ENCODE measurements at regions not wholly inside any gene's neighbourhood (a gene's known extent, or its start where the extent isn't known, plus 50 kb on each side); places are given as distances from the start of the nearest gene placed in this dataset.
A peak's percentile ranks its signal among the peaks of the same experiment; 100 is the strongest.

DNA sequence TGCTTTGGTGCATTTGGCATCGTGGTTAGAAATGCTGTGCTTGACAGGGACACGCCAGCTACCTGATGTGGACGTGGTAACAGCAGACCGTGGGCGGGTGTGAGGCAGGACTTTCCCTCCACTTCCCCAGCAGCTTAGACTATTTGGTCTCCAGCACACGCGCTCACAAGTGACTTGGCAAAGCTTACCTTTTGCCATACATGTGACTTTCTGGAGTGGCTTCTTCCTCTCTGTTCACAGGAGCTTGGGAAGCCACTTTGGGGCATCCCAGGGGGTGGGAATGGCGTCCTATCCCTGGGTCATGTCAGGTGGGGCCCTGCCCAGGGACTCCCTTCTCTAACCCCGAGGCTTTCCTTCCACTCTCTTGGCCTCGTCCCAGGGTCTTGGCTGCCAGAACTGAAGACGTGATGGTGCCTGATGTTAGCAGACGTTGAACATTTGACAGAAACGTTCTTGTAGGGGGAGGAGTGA is 228.7 kb upstream of the KLF6 start:
- Mint-ChIP-seq H3K36me3 (no peaks in the 10 kb centered on the region), H3K9me3 (ENCODE audit: low read depth) (no peaks in the 10 kb centered on the region), H3K27ac (peak overlapping the region; percentile 34), H3K27me3 (no peaks in the 10 kb centered on the region), H3K4me3 (no peak overlapping the region), H3K4me1 (ENCODE audit: low read depth) (peaks cover 11% of the 10 kb centered on the region)

DNA sequence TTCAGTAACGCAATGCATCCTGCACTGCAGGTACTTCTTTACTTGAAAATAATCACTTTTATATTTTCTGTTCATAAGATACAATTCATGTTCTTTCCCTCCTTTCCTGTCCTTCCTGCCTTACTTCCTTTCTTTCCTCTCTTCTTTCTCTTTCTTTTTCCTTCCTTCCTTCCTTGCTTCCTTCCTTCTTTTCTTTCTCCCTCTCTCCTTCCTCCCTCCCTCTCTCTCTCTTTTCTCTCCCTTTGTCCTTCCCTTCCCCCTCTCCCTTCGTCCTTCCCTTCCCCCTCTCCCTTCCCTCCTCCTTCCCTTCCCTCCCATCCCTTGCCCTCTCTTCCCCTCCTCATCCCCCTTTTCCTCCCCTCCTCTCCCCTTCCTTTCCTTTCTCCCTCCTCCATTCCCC is 227.8 kb upstream of the KLF6 start:
- Mint-ChIP-seq H3K4me3 (no peak overlapping the region), H3K36me3 (no peaks in the 10 kb centered on the region), H3K27ac (no peak overlapping the region), H3K9me3 (ENCODE audit: low read depth) (no peaks in the 10 kb centered on the region), H3K4me1 (ENCODE audit: low read depth) (peaks cover 7% of the 10 kb centered on the region), H3K27me3 (no peaks in the 10 kb centered on the region)

DNA sequence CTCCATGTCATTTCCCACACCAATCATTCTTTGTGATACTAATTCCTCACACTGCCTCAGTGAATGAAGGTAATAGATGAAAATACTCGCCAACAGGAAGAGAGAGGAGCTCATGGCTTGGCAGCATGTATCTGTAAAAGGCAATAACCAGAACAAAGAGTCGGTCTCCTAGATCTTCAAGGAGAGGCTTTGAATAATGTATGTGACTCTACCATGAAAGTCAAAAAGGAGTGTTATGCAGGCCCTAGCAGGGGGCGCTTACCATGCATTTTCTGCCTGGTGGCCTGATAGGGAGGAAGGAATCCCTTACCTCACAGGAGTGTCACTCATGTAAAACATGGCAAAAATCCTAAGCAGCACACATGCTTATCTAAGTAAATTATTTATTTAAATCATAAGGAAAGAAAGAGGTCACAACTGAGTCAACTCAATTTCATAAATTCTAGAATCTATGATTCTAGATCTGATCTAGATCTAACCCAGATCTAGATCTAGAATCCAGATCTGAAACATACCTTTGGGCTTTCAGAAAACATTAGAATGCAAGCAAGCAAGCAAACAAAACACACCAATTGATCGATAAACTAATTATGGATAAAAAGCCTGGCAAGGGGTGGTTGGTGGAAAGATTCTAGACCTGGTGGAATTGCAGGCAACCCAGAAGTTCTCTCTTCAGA is 226.3 kb upstream of the KLF6 start:
- H3K27ac Mint-ChIP-seq = no peak overlapping the region
- H3K4me1 Mint-ChIP-seq (ENCODE audit: low read depth) = peaks cover 7% of the 10 kb centered on the region

DNA sequence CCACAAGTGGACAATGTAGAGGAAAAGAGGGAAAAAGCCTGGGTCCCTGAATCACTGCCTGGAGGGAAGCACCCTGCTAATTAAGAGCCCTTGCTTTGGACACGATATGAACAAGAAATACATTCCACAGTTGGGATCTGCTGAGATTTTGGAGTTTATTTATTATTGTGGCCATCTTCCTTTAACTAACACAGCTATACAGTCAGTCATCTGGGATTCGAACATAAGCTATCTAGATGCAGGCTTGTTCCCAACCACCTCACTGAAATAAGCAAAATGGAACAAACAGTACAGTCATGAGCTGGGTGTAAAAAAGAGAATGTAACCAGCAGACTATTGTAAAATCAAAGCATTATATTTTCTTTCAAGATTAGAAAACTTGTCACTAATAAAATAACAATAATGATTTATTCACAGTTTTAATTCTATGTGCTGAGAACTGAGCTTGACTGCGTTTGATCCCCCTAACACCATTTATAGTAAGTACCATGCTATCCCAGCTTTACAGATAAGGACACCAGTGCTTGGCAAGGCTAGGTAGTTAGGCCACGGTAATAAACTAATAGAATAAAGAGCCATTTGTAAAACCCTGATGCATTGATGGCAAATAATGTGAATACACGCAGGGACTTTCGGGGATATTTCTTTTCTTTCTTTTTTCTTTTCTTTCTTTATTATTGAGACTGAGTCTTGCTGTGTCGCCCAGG is 223.8 kb upstream of the KLF6 start:
- no peak overlapping the region for H3K27ac Mint-ChIP-seq
- no peaks in the 10 kb centered on the region for H3K9me3 Mint-ChIP-seq (ENCODE audit: low read depth)
- no peak overlapping the region for H3K4me3 Mint-ChIP-seq
- H3K4me1 Mint-ChIP-seq (ENCODE audit: low read depth) = peaks cover 6% of the 10 kb centered on the region
- H3K36me3 Mint-ChIP-seq = no peaks in the 10 kb centered on the region
- no peaks in the 10 kb centered on the region for H3K27me3 Mint-ChIP-seq

More for the DNA sequence above, 226.3 kb upstream of the KLF6 start:
- Mint-ChIP-seq H3K9me3 (ENCODE audit: low read depth) (no peaks in the 10 kb centered on the region), H3K27me3 (no peaks in the 10 kb centered on the region), H3K4me3 (no peak overlapping the region), H3K36me3 (no peaks in the 10 kb centered on the region)

DNA sequence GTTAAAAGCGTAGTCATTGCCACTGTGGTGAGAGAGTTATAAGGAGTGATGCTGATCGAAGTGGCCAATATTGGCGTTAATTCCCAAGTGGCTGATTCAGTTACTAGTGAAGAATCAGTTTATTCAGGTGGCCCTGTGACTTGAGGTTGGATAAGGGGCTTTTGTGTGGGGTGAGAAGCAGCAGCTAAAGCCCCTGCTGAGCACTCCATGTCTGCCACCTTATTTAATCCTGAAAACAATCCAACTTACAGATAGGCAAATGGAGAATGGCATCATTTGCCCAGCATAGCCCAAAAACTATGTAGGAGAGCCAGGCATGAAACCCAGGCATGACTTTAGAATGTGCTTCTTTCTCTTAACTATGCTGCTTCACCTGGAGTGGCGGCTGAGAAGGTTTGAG is 222.8 kb upstream of the KLF6 start:
- Mint-ChIP-seq H3K27me3 (no peaks in the 10 kb centered on the region), H3K9me3 (ENCODE audit: low read depth) (no peaks in the 10 kb centered on the region), H3K27ac (no peak overlapping the region), H3K4me1 (ENCODE audit: low read depth) (peaks cover 1% of the 10 kb centered on the region), H3K36me3 (no peaks in the 10 kb centered on the region), H3K4me3 (no peak overlapping the region)

DNA sequence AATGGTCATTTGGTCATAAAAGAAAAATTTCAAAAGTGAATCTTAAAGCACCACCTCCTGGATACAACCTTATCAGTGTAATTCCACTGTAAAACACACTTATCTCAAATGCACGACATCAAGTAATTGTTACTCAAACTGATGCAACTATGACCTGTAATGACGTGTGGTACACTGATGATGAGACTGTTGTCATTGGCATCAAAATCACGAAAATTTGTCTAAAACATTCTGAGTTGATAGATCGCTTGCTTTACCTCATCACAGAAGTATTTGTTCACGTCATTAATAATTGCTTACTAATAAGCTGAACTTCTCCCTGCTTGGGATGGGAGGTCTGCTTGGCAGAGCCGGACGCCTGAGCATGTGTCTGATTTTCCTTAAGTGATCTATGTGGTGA is 221.8 kb upstream of the KLF6 start:
- no peaks in the 10 kb centered on the region for H3K4me1 Mint-ChIP-seq (ENCODE audit: low read depth)
- no peaks in the 10 kb centered on the region for H3K9me3 Mint-ChIP-seq (ENCODE audit: low read depth)
- H3K4me3 Mint-ChIP-seq = no peak overlapping the region
- H3K27me3 Mint-ChIP-seq = no peaks in the 10 kb centered on the region
- no peak overlapping the region for H3K27ac Mint-ChIP-seq
- H3K36me3 Mint-ChIP-seq = no peaks in the 10 kb centered on the region

DNA sequence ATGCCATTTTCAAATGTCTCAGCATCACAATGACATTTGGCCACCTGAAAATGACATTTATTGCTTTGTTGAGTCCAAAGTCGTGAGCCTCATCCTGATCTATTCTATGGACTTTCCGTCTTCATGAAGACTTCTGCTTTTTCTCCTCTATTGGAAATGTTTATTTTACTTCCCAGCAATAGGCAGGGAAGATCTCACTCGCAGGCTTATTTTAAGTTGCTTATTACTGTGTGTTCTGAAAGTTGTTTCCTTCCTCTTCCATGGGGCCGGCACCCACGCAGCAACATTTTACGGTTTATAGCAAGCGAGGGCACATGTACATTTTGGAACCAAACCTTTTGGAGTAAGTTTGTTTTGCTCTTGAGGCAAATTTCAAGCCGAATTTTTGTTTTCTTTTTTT is 221.0 kb upstream of the KLF6 start:
- no peaks in the 10 kb centered on the region for H3K4me1 Mint-ChIP-seq (ENCODE audit: low read depth)
- H3K9me3 Mint-ChIP-seq (ENCODE audit: low read depth) = peaks cover 3% of the 10 kb centered on the region
- no peak overlapping the region for H3K27ac Mint-ChIP-seq
- H3K4me3 Mint-ChIP-seq = no peak overlapping the region
- no peaks in the 10 kb centered on the region for H3K27me3 Mint-ChIP-seq
- H3K36me3 Mint-ChIP-seq = peaks cover 4% of the 10 kb centered on the region

DNA sequence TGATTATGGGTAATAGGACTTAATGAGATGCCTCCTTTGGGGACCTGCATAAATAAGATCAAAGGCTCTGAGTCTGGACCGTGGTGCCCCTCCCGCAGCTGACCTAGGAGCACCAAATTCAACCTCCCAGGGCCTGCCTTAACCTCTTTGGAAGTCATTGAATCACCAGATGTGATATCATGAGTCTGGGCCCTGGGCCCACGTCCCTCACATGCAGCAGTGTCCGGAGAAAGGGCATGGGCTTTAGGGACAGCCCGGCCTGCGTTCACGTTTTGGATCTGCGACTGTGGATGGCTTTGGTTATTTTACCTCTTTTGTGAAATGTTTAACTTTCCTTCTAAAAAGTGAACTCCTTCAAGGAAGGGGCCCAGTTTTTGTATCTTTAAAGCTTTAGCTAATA is 220.0 kb upstream of the KLF6 start:
- Mint-ChIP-seq H3K36me3 (peaks cover 9% of the 10 kb centered on the region), H3K4me3 (no peak overlapping the region), H3K9me3 (ENCODE audit: low read depth) (peaks cover 9% of the 10 kb centered on the region), H3K4me1 (ENCODE audit: low read depth) (no peaks in the 10 kb centered on the region), H3K27ac (no peak overlapping the region), H3K27me3 (no peaks in the 10 kb centered on the region)

DNA sequence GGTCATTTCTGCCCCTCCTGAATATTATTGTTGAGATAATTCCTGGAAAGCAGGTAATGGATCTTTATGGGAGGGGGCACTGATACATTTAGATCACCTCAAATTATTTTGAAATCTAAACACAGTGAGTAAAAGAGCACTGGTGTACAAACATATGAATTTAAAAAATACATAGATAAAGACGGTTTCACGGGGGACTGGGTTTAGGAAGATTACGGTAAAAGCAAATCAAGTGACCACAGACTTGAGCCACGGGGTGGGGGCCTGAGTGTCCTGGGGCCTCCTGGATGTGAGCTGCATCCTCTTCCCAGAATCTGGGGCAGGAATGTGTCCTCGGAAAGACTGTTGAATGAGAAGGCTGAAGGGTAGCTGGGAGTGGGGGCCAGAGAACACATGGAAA is 219.1 kb upstream of the KLF6 start:
- Mint-ChIP-seq H3K27me3 (no peaks in the 10 kb centered on the region), H3K9me3 (ENCODE audit: low read depth) (peaks cover 10% of the 10 kb centered on the region), H3K36me3 (peaks cover 10% of the 10 kb centered on the region), H3K4me1 (ENCODE audit: low read depth) (no peaks in the 10 kb centered on the region), H3K4me3 (no peak overlapping the region), H3K27ac (no peak overlapping the region)

DNA sequence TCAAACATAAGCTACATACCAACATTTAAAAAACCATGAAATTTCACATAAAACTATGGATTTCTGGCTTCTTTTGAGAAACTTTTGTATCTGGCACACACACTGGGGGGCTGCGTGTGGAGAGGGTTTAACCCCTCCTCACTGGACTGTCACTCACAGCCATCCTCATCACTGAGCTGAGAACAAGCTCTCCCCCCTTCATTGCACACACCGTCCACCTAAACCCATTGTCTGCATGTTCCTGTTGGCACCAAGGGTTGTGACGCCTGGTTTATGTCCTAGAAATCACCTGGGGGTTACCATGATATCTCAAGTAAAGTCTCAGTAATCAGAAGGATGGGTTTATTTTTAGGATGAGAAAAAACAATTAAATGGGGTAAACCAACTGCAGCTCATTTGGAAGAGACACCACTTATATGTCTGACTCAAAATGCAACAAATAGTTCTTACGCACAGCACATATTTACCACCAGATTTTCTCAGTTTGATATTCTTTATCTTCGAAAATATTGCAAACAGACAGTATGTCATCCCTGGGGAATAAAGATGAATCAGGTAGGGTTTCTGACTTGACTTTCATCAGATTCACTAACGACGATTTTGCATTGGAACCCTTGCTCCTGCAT is 218.5 kb upstream of the KLF6 start:
- Mint-ChIP-seq H3K9me3 (ENCODE audit: low read depth) (peaks cover 10% of the 10 kb centered on the region), H3K4me3 (no peak overlapping the region), H3K36me3 (peaks cover 10% of the 10 kb centered on the region), H3K27me3 (no peaks in the 10 kb centered on the region), H3K4me1 (ENCODE audit: low read depth) (no peaks in the 10 kb centered on the region), H3K27ac (no peak overlapping the region)

DNA sequence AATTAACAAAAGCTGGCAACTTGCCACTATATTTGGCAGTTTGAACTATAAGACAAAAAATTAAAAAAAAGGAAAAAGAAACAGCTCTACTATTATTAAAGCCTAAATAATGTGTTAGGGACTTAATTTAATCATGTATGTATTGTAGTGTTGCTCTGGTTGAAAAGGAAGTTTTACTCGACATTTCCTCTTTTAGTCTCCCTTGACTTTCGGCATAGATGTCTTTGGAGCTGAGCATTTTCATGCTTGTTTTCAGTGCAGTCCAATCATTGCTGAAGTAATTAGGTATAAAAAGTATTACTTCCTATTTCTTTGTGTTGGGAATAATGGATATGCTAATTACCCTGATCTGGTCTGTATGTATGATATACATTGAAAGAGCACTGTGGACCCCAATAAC is 216.8 kb upstream of the KLF6 start:
- Mint-ChIP-seq H3K27me3 (no peaks in the 10 kb centered on the region), H3K9me3 (ENCODE audit: low read depth) (peaks cover 10% of the 10 kb centered on the region), H3K27ac (no peak overlapping the region), H3K36me3 (peaks cover 10% of the 10 kb centered on the region), H3K4me3 (no peak overlapping the region), H3K4me1 (ENCODE audit: low read depth) (no peaks in the 10 kb centered on the region)

DNA sequence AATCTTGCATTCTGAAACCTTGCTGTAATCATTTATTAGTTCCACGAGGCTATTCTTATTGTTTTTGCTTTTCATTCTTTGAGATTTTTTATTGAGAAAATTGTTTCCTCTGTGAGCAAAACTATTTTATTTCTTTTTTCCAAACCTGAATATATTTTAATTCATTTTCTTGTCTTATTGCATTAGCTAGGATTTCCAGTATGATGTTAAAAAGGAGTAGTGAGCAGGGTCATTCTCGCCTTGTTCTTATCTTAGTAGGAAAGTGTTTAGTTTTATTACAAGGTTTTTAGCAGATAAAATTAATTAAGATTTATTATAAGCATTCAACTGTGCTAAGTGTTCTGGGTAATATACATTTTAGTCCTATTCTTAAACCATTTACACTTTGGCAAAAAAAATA is 214.6 kb upstream of the KLF6 start:
- Mint-ChIP-seq H3K36me3 (peaks cover 10% of the 10 kb centered on the region), H3K4me1 (ENCODE audit: low read depth) (peaks cover 2% of the 10 kb centered on the region), H3K27me3 (no peaks in the 10 kb centered on the region), H3K9me3 (ENCODE audit: low read depth) (peaks cover 10% of the 10 kb centered on the region), H3K27ac (no peak overlapping the region), H3K4me3 (no peak overlapping the region)

DNA sequence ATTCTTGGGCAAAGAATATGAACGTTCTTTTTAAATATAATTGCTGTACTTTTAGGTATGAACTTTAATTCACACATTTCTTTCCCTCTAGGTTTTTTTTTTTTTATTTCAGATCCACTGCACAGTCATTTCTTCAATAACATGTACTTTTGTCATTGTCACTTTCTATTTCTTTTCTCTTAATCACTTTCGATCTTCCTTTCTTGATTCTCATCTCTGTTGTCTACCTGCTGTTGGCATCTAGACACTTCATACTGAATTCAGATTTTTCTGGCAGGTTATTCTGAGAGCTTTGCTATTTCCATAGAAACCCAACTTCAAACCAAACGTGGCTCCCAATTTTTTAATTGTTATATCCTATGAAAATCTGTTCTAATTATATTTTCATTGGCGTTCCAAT is 211.7 kb upstream of the KLF6 start:
- peaks cover 2% of the 10 kb centered on the region for H3K4me1 Mint-ChIP-seq (ENCODE audit: low read depth)
- H3K27ac Mint-ChIP-seq = no peak overlapping the region
- peaks cover 10% of the 10 kb centered on the region for H3K9me3 Mint-ChIP-seq (ENCODE audit: low read depth)
- no peak overlapping the region for H3K4me3 Mint-ChIP-seq
- peaks cover 10% of the 10 kb centered on the region for H3K36me3 Mint-ChIP-seq
- H3K27me3 Mint-ChIP-seq = no peaks in the 10 kb centered on the region

DNA sequence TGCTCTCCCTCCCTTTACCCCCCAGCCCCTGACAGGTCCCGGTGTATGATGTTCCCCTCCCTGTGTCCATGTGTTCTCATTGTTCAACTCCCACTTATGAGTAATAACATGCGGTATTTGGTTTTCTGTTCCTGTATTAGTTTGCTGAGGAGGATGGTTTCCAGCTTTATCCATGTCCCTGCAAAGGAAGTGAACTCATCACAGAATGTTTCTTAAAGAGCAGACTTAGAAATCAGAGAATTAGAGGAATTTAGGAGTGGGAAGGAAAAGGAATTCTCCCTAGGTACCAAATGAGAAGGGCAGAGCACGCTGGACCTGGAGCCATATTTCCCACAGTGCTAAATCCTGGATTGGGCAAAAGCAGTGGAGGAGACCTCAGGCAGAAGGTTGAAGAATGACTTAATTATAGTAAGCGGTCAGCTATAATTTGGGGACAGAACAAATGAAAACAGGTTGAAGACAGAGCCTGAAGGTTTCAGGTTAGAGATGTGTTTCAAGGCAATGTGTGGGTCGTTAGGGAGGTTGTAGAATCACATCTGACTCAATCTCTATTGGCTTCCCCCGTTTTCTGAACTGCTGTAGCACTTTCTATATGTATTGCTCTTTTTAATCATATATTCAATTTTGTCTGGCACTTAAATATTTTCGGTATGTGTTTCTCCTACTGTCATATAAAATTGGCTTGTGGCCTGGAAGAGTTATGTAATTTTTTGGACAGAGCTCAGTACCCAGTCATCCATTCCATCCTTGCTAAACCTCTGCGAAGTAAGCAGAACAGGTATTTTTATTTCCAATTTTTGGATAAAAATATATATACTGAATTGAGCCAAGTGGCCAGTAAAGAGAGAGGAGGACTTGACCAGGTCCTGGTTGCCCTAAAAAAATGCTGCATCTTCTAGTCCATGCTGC is 210.5 kb upstream of the KLF6 start:
- Mint-ChIP-seq H3K9me3 (ENCODE audit: low read depth) (peaks cover 7% of the 10 kb centered on the region), H3K4me1 (ENCODE audit: low read depth) (peaks cover 2% of the 10 kb centered on the region), H3K27me3 (no peaks in the 10 kb centered on the region), H3K4me3 (no peak overlapping the region), H3K27ac (no peak overlapping the region), H3K36me3 (peaks cover 6% of the 10 kb centered on the region)

All from activated naive CD8-positive, alpha-beta T cell (primary cell).